GM21526 (cell line): ENCODE measurements at regions not wholly inside any gene's neighbourhood (a gene's known extent, or its start where the extent isn't known, plus 50 kb on each side); places are given as distances from the start of the nearest gene placed in this dataset.

Experiments
- ATAC-seq: cut with Tn5 transposase; IDR thresholded peaks from one replicate; pipeline ENCODE4 v1.9.1; 2021; ENCODE audit warnings: moderate library complexity; ENCODE audit not compliant: unreplicated experiment, low FRiP score

DNA sequence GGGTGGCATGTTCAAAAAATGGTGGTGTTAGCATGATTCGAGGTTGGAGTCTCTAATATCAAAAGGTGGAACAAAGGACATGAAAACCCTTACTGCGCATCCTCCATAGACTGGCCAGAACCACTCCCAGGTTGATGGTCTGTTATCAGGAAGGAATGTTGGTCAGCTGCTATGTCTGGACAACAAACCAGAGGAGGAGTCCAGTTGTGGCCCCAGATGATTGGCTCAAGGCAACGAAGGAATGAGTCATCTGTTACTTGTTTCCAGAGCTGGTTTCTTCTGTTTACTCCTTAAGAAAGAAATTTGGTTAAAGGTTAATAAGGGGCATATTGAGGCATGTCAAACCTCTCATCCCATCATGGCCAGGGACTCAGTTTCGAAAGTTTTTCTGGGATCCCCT, 56.8 kb upstream of the GRIA4 start:
- no peak for ATAC-seq

- no peak for ATAC-seq
Observed at GRCh38 chr11:105548359-105548758, 61.5 kb upstream of the GRIA4 start.

GRCh38 chr11:105538588-105538987, 71.3 kb upstream of the GRIA4 start:
- ATAC-seq: no peak

DNA sequence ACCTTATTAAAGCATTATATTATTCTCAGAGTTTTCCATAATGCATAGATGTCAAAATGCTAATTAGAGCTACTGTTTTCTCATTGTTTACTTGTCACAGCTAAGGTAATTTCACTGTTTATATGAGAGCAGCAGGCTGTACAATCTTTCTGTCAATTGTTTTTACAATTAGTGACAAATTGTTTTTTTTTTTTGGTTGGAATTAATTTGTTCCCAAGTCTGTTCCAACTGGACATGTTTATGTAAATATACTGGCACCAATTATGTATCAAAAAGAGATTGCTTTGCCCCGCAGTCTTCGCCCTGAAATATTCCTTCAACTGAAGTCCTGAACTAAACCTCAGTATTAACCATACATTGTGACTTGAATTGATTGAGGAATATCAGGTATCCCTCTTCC, 72.3 kb upstream of the GRIA4 start:
- no peak for ATAC-seq

GRCh38 chr11:105524286-105524685, 85.6 kb upstream of the GRIA4 start:
- no peak for ATAC-seq

- no peak for ATAC-seq
Observed at GRCh38 chr11:105520706-105521345, 89.0 kb upstream of the GRIA4 start.

GRCh38 chr11:105507496-105508254, 102.2 kb upstream of the GRIA4 start:
- ATAC-seq: no peak

- ATAC-seq: no peak
Observed at GRCh38 chr11:105492010-105492409, 117.9 kb upstream of the GRIA4 start.

- ATAC-seq: no peak
Observed at GRCh38 chr11:105491394-105491793, 118.5 kb upstream of the GRIA4 start.

DNA sequence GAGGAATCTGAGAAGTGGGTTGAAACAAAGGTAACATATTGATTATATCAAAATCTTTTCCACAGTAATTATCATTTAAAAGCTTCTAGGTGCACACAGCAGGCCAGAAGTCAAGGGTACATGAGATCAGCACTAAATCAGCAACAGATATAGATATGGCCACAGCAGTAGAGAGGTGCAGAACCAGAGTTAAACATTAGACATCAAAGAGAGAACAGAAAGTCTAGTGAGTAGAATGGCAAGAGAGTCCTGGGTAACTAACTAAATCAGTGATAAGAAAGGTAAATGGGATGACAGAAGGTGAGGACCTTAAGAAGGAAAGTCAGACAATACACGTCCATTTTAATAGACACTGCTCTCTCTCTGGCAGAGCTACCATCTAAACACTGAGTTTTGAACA, 119.5 kb upstream of the GRIA4 start:
- no peak for ATAC-seq

DNA sequence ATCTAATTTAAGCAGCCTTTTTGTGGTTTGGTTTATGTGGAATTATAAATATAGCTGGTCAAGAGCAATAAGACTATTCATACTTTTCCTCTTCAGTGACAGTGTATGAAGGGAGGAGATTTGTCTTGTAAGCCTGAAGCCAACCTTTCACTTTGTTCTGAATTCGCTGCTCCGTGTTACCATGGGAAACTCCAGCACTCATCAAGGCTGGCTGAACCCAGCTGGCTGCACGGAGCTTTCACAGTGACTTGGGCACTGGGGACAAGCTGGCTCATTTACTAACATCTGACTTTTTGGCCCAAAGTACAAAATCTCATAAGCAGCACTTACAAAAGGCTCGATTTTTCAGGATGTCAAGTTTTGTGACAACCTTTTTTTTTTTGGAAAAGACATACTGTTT, 120.4 kb upstream of the GRIA4 start:
- no peak for ATAC-seq

GRCh38 chr11:105486929-105487328, 122.9 kb upstream of the GRIA4 start:
- ATAC-seq: no peak

- ATAC-seq: no peak
Observed at GRCh38 chr11:105469931-105470330, 139.9 kb upstream of the GRIA4 start.

DNA sequence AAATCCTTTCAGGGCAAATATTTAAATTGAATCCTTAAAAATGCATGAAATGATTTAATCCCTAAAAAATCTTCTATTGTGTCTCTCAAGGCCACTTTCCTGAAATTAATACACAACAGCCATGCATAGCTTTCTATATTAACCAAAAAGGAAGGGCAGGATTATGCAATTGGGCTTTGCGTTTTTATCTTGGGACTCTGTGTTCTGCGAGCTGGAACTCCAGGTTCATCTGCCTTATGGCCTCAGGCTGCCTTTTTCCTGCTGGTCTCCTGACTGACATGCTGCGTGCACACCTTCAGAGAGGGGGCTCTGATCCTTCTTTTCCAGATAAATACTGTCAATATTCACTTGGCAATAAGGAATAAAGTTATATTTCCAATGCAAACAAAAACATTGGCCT, 141.7 kb upstream of the GRIA4 start:
- ATAC-seq: no peak

DNA sequence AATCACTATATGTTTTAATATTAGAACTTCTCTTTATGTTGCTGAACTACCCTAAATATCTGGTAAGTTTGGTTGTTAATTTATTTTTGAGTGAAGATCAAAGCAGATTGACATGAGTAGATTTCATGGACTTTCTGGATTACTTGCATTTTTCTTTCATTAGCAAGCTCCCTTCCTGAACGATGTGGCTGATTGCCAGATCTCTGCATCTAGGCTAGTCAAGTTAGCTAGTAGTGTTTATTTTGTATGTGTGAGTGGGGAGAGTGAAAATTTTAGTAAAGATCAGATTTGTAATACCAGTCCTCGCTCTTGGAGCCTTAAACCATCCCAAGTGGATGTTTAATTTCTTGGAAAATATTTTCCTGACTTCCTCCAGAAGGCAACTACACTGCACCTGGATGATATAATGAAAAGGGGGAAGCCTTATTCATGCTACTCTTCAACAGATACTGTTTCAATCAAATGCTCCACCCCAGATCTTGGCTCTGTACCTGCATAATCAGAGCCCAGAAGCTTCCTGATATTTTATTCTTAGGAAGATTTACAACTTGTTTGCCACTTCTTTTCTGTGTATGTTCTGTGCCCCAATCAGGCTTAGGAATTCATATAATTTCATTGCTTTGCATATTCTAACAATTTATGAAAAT, 143.2 kb upstream of the GRIA4 start:
- no peak for ATAC-seq

DNA sequence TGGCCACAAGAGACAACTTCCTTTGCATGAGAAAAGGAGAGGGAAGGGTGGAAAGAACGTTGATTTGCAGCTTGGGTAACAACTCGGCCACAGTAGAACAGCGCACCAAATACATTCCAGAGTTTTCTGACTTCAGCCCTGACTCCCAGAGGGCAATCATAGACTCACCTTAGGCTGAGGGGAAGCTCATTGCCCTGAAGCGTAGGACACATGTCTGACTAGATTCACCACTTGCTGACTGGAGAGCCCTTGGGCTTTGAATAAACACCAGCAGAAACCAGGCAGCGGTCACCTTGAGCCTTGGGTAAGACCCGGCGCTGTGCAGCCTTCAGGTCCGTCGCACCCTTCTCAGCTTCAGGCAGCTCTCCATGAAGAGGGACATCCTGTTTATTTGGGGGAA, 151.8 kb upstream of the GRIA4 start:
- ATAC-seq: no peak

- ATAC-seq: peak; percentile 78
Observed at GRCh38 chr11:105456950-105457349, 152.9 kb upstream of the GRIA4 start.

GRCh38 chr11:105449100-105449734, 160.7 kb upstream of the GRIA4 start:
- ATAC-seq: no peak

DNA sequence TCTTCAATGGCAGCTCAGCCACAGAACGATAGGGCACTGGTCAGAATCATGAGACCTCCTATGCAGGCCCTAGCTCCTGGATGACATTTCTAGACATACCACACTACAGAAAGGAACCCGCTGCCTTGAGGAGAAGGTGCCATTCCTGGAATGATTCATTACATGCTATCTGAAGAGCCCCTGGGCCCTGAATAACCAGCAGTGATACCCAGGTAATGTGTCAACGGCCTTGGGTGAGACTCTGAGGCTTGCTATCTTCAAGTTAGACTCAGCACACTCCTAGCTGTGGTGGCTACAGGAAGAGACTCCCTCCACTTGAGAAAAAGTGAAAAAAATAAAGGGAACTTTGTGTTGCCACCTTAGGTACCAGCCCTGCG, 161.2 kb upstream of the GRIA4 start:
- no peak for ATAC-seq

- no peak for ATAC-seq
Observed at GRCh38 chr11:105447936-105448702, 161.8 kb upstream of the GRIA4 start.

DNA sequence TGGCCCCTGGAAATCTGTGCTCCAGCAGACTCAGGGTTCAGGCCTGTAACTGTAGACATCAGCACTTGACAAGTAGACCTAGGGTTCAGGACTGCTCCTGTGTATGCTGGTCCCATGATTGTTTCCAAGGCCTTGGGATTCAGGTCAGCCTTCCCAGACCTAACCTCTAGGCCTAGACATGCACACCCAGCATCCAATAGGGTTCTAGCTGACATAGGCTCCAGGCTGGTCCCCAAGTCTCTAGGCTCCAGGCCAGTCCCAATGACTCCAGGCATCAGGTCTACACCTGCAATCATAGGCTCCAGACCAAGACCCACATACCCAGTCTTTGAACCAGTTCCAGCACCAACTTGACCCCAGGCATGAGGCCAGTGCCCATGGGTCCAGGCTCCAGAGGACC, 166.2 kb upstream of the GRIA4 start:
- ATAC-seq: no peak
